GM12878 (cell line): ENCODE measurements at regions not wholly inside any gene's neighbourhood (a gene's known extent, or its start where the extent isn't known, plus 50 kb on each side); places are given as distances from the start of the nearest gene placed in this dataset.

Experiments used
- ATAC-seq: fragments of 200-7000 bp; cut with Tn5 transposase; 3 replicates; pipeline ENCODE4 v1.9.1; 2020; ENCODE audit warnings: mild to moderate bottlenecking, moderate library complexity
- BruUV-seq: library from RNA; stranded (reverse); fragments of 400-500 nt; replicated peaks from 2 replicates; lab custom pipeline; 2021; lab: Mats Ljungman, UMichigan
- CTCF ChIA-PET: fragments of 300-600 bp; sonication (Branson Sonifier 250); formaldehyde crosslinking; extraction: SDS; loops from one replicate; lab custom pipeline; 2021; ENCODE audit warnings: inconsistent platforms; lab: Yijun Ruan, JAX
- POLR2A ChIA-PET: fragments of 350-600 bp; formaldehyde crosslinking; extraction: SDS; loops from one replicate; lab custom pipeline; 2021; ENCODE audit warnings: inconsistent platforms; lab: Charles Lee
- RAD21 ChIA-PET: fragments of 300-600 bp; sonication (Branson Sonifier 250); formaldehyde crosslinking; loops from one replicate; lab custom pipeline; 2023; ENCODE audit warnings: antibody characterized with exemption; ENCODE audit not compliant: unreplicated experiment; lab: Charles Lee
- SMC1A ChIA-PET: fragments of 300-600 bp; sonication (Branson Sonifier 250); formaldehyde crosslinking; loops from one replicate; lab custom pipeline; 2023; ENCODE audit not compliant: unreplicated experiment, uncharacterized antibody; lab: Charles Lee
- DNase-seq: peaks from one replicate; pipeline ENCODE4 v3.0.0-alpha.2; 2011; ENCODE audit warnings: low read depth, low spot score
- FAIRE-seq: peaks from 3 replicates; lab custom pipeline; 2011; peaks lifted over from hg19 to GRCh38; lab: Jason Lieb, UNC
- H2AFZ ChIP-seq: 2 replicates; pipeline ENCODE4 v1.6.0; 2011; ENCODE audit warnings: low read depth, low read length, control low read depth; ENCODE audit not compliant: control insufficient read depth
- H3K27ac ChIP-seq: 2 replicates; pipeline ENCODE4 v1.5.1; 2011; ENCODE audit warnings: control low read depth; ENCODE audit not compliant: control insufficient read depth, insufficient read depth
- H3K27me3 ChIP-seq, 2 experiments: replicated peaks in 1 of 2; 2 replicates each; pipeline versions ENCODE4 v1.6.0 to v1.6.1; 2011; ENCODE audit warnings: low read length in 1 of 2; ENCODE audit not compliant: control insufficient read depth in 2 of 2, insufficient read depth in 2 of 2
- H3K36me3 ChIP-seq, 2 experiments: 2 replicates each; pipeline ENCODE4 v1.5.1; 2011; ENCODE audit warnings: low read length in 1 of 2; ENCODE audit not compliant: control insufficient read depth in 2 of 2, insufficient read depth in 2 of 2
- H3K4me1 ChIP-seq: 2 replicates; pipeline ENCODE4 v1.6.1; 2011; ENCODE audit warnings: mild to moderate bottlenecking, low read length, moderate library complexity, mixed read lengths; ENCODE audit not compliant: control insufficient read depth, insufficient read depth
- H3K4me2 ChIP-seq: 2 replicates; pipeline ENCODE4 v1.6.0; 2011; ENCODE audit warnings: control low read depth; ENCODE audit not compliant: control insufficient read depth, insufficient read depth
- H3K4me3 ChIP-seq: fragments of 200-600 bp; sonication (generic); 2 replicates; pipeline ENCODE4 v1.5.1; 2016
- H3K79me2 ChIP-seq: 2 replicates; pipeline ENCODE4 v1.6.0; 2011; ENCODE audit warnings: low read length; ENCODE audit not compliant: control insufficient read depth, insufficient read depth
- H3K9ac ChIP-seq: 2 replicates; pipeline ENCODE4 v1.8.0; 2011; ENCODE audit warnings: low read length, control low read depth, mixed read lengths; ENCODE audit not compliant: control insufficient read depth, insufficient read depth
- H3K9me3 ChIP-seq: replicated peaks from 3 replicates; pipeline ENCODE4 v1.5.1; 2011; ENCODE audit warnings: mild to moderate bottlenecking, low read length; ENCODE audit not compliant: control insufficient read depth, insufficient read depth
- H4K20me1 ChIP-seq: 2 replicates; pipeline ENCODE4 v1.6.0; 2011; ENCODE audit not compliant: control insufficient read depth, insufficient read depth
- CBFB ChIP-seq: IDR thresholded peaks from 2 replicates; pipeline ENCODE4 v1.6.1; 2016; ENCODE audit warnings: antibody characterized with exemption, low read depth
- CEBPZ ChIP-seq: fragments of 150-350 bp; IDR thresholded peaks from 2 replicates; pipeline ENCODE4 v1.6.1; 2016; ENCODE audit warnings: low read depth, low read length
- ELK1 ChIP-seq: IDR thresholded peaks from 2 replicates; pipeline ENCODE4 v1.6.1; 2012; ENCODE audit warnings: low read depth, low read length, improper control_type of control experiment
- HDAC2 ChIP-seq: fragments of 200-600 bp; sonication (generic); IDR thresholded peaks from 2 replicates; pipeline ENCODE4 v1.6.1; 2017
- IKZF1 ChIP-seq: fragments of 450-650 bp; conservative IDR thresholded peaks from 2 replicates; pipeline ENCODE4 v1.6.1; 2017; ENCODE audit warnings: antibody characterized with exemption, mild to moderate bottlenecking
- NRF1 ChIP-seq: conservative IDR thresholded peaks from 2 replicates; pipeline ENCODE4 v1.6.1; 2011; ENCODE audit warnings: mild to moderate bottlenecking, low read depth, low read length, improper control_type of control experiment
- TCF3 ChIP-seq: IDR thresholded peaks from 2 replicates; pipeline ENCODE4 v1.6.1; 2012; ENCODE audit warnings: low read depth, mild to moderate bottlenecking, low read length, borderline replicate concordance; ENCODE audit not compliant: insufficient read depth
- TCF7 ChIP-seq: IDR thresholded peaks from 2 replicates; pipeline ENCODE4 v1.6.1; 2014; ENCODE audit warnings: antibody characterized with exemption, borderline replicate concordance
- WGBS: methylation state at CpG from one replicate; pipeline ENCODE4 v1.1.6; 2016; ENCODE audit warnings: low lambda C conversion rate; ENCODE audit not compliant: insufficient replicate concordance, insufficient coverage; ENCODE audit errors: missing lambda C conversion rate; 5-methylcytosine and 5-hydroxymethylcytosine counted together
- in situ Hi-C: fragments of 300-500 bp; cut with MboI; formaldehyde crosslinking; loops from 9 replicates; pipeline ENCODE4 v1.14.3; 2018; ENCODE audit warnings: mixed read lengths
- intact Hi-C: fragments of 100-400 bp; cut with micrococcal nuclease; formaldehyde crosslinking; loops from one replicate; pipeline ENCODE4 v1.14.2; 2022; ENCODE audit not compliant: unreplicated experiment

GRCh38 chr7:121485467-121486243, 89.5 kb upstream of the FAM3C start:
- H3K4me2 ChIP-seq: no peak overlapping the region
- no peak overlapping the region for H3K27ac ChIP-seq
- H3K79me2 ChIP-seq: no peaks in the 10 kb centered on the region
- POLR2A ChIA-PET: no interaction called here
- H4K20me1 ChIP-seq: no peaks in the 10 kb centered on the region
- CTCF ChIA-PET: no interaction called here
- BruUV-seq: no TSS peak
- SMC1A ChIA-PET: interaction anchor here (0.6 to 0.7 kb wide), 2 partner anchors 16 to 150 kb away, joined by 3 read pairs; no protein-coding TSS in a partner anchor
- no peaks in the 10 kb centered on the region for H3K4me1 ChIP-seq
- no peak overlapping the region for H2AFZ ChIP-seq
- FAIRE-seq: no peak
- no peaks in the 10 kb centered on the region for H3K9me3 ChIP-seq
- no peak overlapping the region for H3K4me3 ChIP-seq
- RAD21 ChIA-PET: no interaction called here
- no peaks in the 10 kb centered on the region for H3K27me3 ChIP-seq
- H3K9ac ChIP-seq: no peak overlapping the region
- no peak for DNase-seq
- no peak for ATAC-seq
- no peak for TF ChIP-seq NRF1
- TF ChIP-seq TCF7: no peak
- TF ChIP-seq TCF3: no peak
- TF ChIP-seq CEBPZ: no peak
- no peak for TF ChIP-seq HDAC2
- TF ChIP-seq IKZF1: no peak
- no peak for TF ChIP-seq ELK1
- no peak for TF ChIP-seq CBFB
- intact Hi-C loops: no loop called here
- no peaks in the 10 kb centered on the region for H3K36me3 ChIP-seq
- 58% methylated on average over 7 of the region's 7 CpGs for WGBS
- in situ Hi-C loops: no loop called here
